Amygdala (tissue), 56 donors: ENCODE measurements at regions not wholly inside any gene's neighbourhood (a gene's known extent, or its start where the extent isn't known, plus 50 kb on each side); places are given as distances from the start of the nearest gene placed in this dataset.

Experiments
- DNase-seq, 56 donors: peaks; one replicate each; lab custom pipeline; 2025; lab: John Stamatoyannopoulos, UW

GRCh38 chr12:88633312-88633711, 53.0 kb upstream of the KITLG start:
- DNase-seq, result no peak

- DNase-seq, result no peak
Measured at GRCh38 chr12:88630561-88630960, 50.3 kb upstream of the KITLG start.
